NCI-H146 treated with DMSO at 0.1 percent for 48 hours (cell line): ENCODE measurements at regions not wholly inside any gene's neighbourhood (a gene's known extent, or its start where the extent isn't known, plus 50 kb on each side); places are given as distances from the start of the nearest gene placed in this dataset.

Source experiments
- DNase-seq: peaks from one replicate; lab custom pipeline; 2025; ENCODE audit not compliant: unreplicated experiment; lab: John Stamatoyannopoulos, UW

GRCh38 chr14:104523546-104523935, 56.0 kb upstream of the C14orf180 start:
- no peak for DNase-seq

DNA sequence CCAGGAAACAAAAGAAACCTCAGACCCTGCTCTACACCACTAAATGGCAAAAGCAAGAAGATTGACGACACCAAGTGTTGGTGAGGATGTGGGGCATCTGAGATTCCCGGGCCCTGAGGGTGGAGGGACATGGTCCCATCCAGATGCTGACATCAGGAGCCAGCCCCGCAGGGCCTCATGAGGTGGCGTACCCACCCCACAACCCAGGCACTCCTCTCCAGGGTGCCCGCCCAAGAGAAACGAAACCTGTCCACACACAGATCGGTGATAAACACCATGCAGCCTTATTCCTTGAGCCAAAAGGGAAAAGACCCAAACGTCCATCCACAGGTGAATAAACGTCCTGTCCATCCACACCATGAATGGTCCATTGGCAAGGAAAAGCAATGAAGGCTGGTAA, 54.8 kb upstream of the C14orf180 start:
- no peak for DNase-seq

- DNase-seq: no peak
These were observed 52.6 kb upstream of the C14orf180 start for GRCh38 chr14:104526723-104527645.

GRCh38 chr14:104527857-104528459, 51.6 kb upstream of the C14orf180 start:
- no peak for DNase-seq

- no peak for DNase-seq
These were observed 51.1 kb upstream of the C14orf180 start for GRCh38 chr14:104528496-104528895.
